Limb (tissue), 2 donors: ENCODE measurements at regions not wholly inside any gene's neighbourhood (a gene's known extent, or its start where the extent isn't known, plus 50 kb on each side); places are given as distances from the start of the nearest gene placed in this dataset.

ENCODE experiments used
- DNase-seq, 2 donors: peaks; one replicate each; pipeline ENCODE4 v3.0.0-alpha.2; 2016; ENCODE audit errors: extremely low spot score in 2 of 2

- no peak for DNase-seq
Measured at GRCh38 chr16:54687043-54687899, 243.4 kb upstream of the IRX5 start.

- DNase-seq: no peak
Measured at GRCh38 chr16:54685682-54686081, 245.0 kb upstream of the IRX5 start.

GRCh38 chr16:54679531-54679930 lies 251.1 kb upstream of the IRX5 start:
- DNase-seq: no peak

GRCh38 chr16:54677308-54677950 lies 253.2 kb upstream of the IRX5 start:
- DNase-seq: no peak

- DNase-seq: no peak
Measured at GRCh38 chr16:54673313-54673712, 257.4 kb upstream of the IRX5 start.

GRCh38 chr16:54672500-54672899 lies 258.2 kb upstream of the IRX5 start:
- no peak for DNase-seq

- no peak for DNase-seq
Measured at GRCh38 chr16:54657709-54658102, 273.0 kb upstream of the IRX5 start.

- no peak for DNase-seq
Measured at GRCh38 chr16:54657058-54657708, 273.5 kb upstream of the IRX5 start.

GRCh38 chr16:54655121-54655590 lies 275.5 kb upstream of the IRX5 start:
- peak; percentile 52 to 57 for DNase-seq

GRCh38 chr16:54654429-54654828 lies 276.2 kb upstream of the IRX5 start:
- DNase-seq: peak in 1 of 2 donors; percentile 49

GRCh38 chr16:54652201-54652770 lies 278.4 kb upstream of the IRX5 start:
- DNase-seq: no peak

GRCh38 chr16:54651440-54652195 lies 279.0 kb upstream of the IRX5 start:
- DNase-seq: no peak

GRCh38 chr16:54649876-54650275 lies 280.8 kb upstream of the IRX5 start:
- DNase-seq: no peak

- no peak for DNase-seq
Measured at GRCh38 chr16:54648575-54648974, 282.1 kb upstream of the IRX5 start.

- DNase-seq: no peak
Measured at GRCh38 chr16:54647725-54648221, 282.9 kb upstream of the IRX5 start.

GRCh38 chr16:54647216-54647615 lies 283.4 kb upstream of the IRX5 start:
- DNase-seq: no peak

GRCh38 chr16:54645345-54645744 lies 285.3 kb upstream of the IRX5 start:
- no peak for DNase-seq

- no peak for DNase-seq
Measured at GRCh38 chr16:54636221-54636793, 294.4 kb upstream of the IRX5 start.

GRCh38 chr16:54633943-54634362 lies 296.7 kb upstream of the IRX5 start:
- DNase-seq: no peak

GRCh38 chr16:54632322-54633220 lies 298.1 kb upstream of the IRX5 start:
- no peak for DNase-seq
